ENCODE measurements at regions not wholly inside any gene's neighbourhood (a gene's known extent, or its start where the extent isn't known, plus 50 kb on each side); places are given as distances from the start of the nearest gene placed in this dataset.

- TF ChIP-seq TCF4 (CRISPR knock-in tag; IDR thresholded peaks at IDR 0.05; ENCODE audit: borderline replicate concordance) (no peak), BACH2 (CRISPR knock-in tag; IDR thresholded peaks at IDR 0.05; ENCODE audit: borderline replicate concordance) (no peak), ZC3H10 (CRISPR knock-in tag; IDR thresholded peaks at IDR 0.05) (no peak), PATZ1 (CRISPR knock-in tag; IDR thresholded peaks at IDR 0.05; ENCODE audit: borderline replicate concordance) (no peak), TOX (CRISPR knock-in tag; IDR thresholded peaks at IDR 0.05; ENCODE audit: borderline replicate concordance) (no peak), ISL1 (CRISPR knock-in tag; IDR thresholded peaks at IDR 0.05) (no peak), GLIS3 (CRISPR knock-in tag; IDR thresholded peaks at IDR 0.05) (no peak), ZNF565 (CRISPR knock-in tag; conservative IDR thresholded peaks at IDR 0.05; ENCODE audit: low read depth) (no peak)
- no peak for ATAC-seq
Measured at GRCh38 chr5:98193921-98194760, 579.3 kb upstream of the RGMB start.

- no peak for TF ChIP-seq ESRRG (CRISPR knock-in tag; IDR thresholded peaks at IDR 0.05)
- no peak for TF ChIP-seq TOX (CRISPR knock-in tag; IDR thresholded peaks at IDR 0.05; ENCODE audit: borderline replicate concordance)
- TF ChIP-seq CREB5 (CRISPR knock-in tag; IDR thresholded peaks at IDR 0.05; ENCODE audit: low read depth), result no peak
- TF ChIP-seq ZFP30 (CRISPR knock-in tag; IDR thresholded peaks at IDR 0.05), result no peak
- no peak for TF ChIP-seq CSRNP3 (CRISPR knock-in tag; IDR thresholded peaks at IDR 0.05)
- no peak for TF ChIP-seq ZFP3 (CRISPR knock-in tag; IDR thresholded peaks at IDR 0.05)
- TF ChIP-seq CSDC2 (CRISPR knock-in tag; IDR thresholded peaks at IDR 0.05), result no peak
- ATAC-seq, result no peak
Measured at GRCh38 chr5:98200726-98201541, 572.5 kb upstream of the RGMB start.

GRCh38 chr5:98204798-98205197 lies 568.7 kb upstream of the RGMB start:
- no peak for TF ChIP-seq ZC3H10 (CRISPR knock-in tag; IDR thresholded peaks at IDR 0.05)
- no peak for ATAC-seq

- ATAC-seq, result no peak
- TF ChIP-seq POU6F1 (CRISPR knock-in tag; IDR thresholded peaks at IDR 0.05; ENCODE audit: borderline replicate concordance, low read depth), result no peak
- no peak for TF ChIP-seq OSR1 (CRISPR knock-in tag; IDR thresholded peaks at IDR 0.05)
- no peak for TF ChIP-seq ESRRG (CRISPR knock-in tag; IDR thresholded peaks at IDR 0.05)
- TF ChIP-seq TCF4 (CRISPR knock-in tag; IDR thresholded peaks at IDR 0.05; ENCODE audit: borderline replicate concordance), result no peak
- no peak for TF ChIP-seq ZNF70 (CRISPR knock-in tag; IDR thresholded peaks at IDR 0.05)
- no peak for TF ChIP-seq TSHZ2 (CRISPR knock-in tag; IDR thresholded peaks at IDR 0.05)
- TF ChIP-seq RARB (CRISPR knock-in tag; IDR thresholded peaks at IDR 0.05), result no peak
- TF ChIP-seq ZFP30 (CRISPR knock-in tag; IDR thresholded peaks at IDR 0.05), result no peak
Measured at GRCh38 chr5:98205691-98206461, 567.6 kb upstream of the RGMB start.
